AG04450 (cell line): ENCODE measurements at regions not wholly inside any gene's neighbourhood (a gene's known extent, or its start where the extent isn't known, plus 50 kb on each side); places are given as distances from the start of the nearest gene placed in this dataset.

Experiments
- CTCF ChIA-PET: fragments of 300-600, 350-600 bp; formaldehyde crosslinking; extraction: SDS; loops from one replicate; lab custom pipeline; 2022; ENCODE audit warnings: antibody characterized with exemption, inconsistent platforms; lab: Charles Lee
- POLR2A ChIA-PET: fragments of 350-600 bp; formaldehyde crosslinking; extraction: SDS; loops from one replicate; lab custom pipeline; 2021; ENCODE audit warnings: antibody characterized with exemption, inconsistent platforms; lab: Yijun Ruan, JAX
- DNase-seq: peaks from one replicate; pipeline ENCODE4 v3.0.0-alpha.2; 2011; ENCODE audit warnings: low read depth, low spot score
- H3K27ac ChIP-seq: one replicate; pipeline ENCODE4 v1.5.1; 2012; ENCODE audit warnings: low read depth, low read length, control low read depth
- H3K27me3 ChIP-seq: one replicate; pipeline ENCODE4 v1.6.0; 2012; ENCODE audit warnings: low read length; ENCODE audit not compliant: control insufficient read depth, insufficient read depth
- H3K4me3 ChIP-seq: 2 replicates; pipeline ENCODE4 v1.5.1; 2011; ENCODE audit warnings: mild to moderate bottlenecking, low read depth, low read length, control low read depth
- H3K9me3 ChIP-seq: 2 replicates; pipeline ENCODE4 v1.5.1; 2012; ENCODE audit warnings: low read length; ENCODE audit not compliant: control insufficient read depth, insufficient read depth
- TF ChIP-seq, protein P1 (sequence below): IDR thresholded peaks from 2 replicates; pipeline ENCODE4 v1.5.1; 2011; ENCODE audit warnings: low read depth, low read length, control low read depth, inconsistent platforms

DNA sequence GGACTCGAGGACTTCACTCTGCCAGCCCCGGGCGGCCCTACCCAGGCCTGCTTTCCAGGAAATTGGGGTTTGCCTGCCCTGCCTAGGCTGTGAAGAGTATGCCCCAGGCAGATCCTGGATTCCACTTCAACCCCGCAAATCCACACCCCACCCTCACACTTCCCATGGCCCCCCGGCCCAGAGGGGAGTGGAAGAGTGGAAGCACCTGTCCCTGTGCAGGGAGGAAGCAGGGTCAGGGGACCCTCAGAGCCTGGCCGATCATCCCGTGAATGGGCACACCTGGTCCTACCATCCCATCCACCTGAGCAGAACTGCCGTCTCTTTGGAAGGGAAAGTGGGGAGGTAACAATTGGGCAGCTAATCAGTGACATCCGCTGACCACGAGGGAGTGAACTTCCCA, 245.2 kb downstream of the EIPR1 start:
- Histone ChIP-seq H3K27ac (no peak overlapping the region), H3K27me3 (peaks cover 2% of the 10 kb centered on the region), H3K9me3 (peaks cover 17% of the 10 kb centered on the region; the same call in 1 of the 2 replicates), H3K4me3 (no peak overlapping the region)
- ChIA-PET CTCF (no interaction called here), POLR2A (no interaction called here)
- DNase-seq, result no peak
- TF ChIP-seq, protein P1, sequence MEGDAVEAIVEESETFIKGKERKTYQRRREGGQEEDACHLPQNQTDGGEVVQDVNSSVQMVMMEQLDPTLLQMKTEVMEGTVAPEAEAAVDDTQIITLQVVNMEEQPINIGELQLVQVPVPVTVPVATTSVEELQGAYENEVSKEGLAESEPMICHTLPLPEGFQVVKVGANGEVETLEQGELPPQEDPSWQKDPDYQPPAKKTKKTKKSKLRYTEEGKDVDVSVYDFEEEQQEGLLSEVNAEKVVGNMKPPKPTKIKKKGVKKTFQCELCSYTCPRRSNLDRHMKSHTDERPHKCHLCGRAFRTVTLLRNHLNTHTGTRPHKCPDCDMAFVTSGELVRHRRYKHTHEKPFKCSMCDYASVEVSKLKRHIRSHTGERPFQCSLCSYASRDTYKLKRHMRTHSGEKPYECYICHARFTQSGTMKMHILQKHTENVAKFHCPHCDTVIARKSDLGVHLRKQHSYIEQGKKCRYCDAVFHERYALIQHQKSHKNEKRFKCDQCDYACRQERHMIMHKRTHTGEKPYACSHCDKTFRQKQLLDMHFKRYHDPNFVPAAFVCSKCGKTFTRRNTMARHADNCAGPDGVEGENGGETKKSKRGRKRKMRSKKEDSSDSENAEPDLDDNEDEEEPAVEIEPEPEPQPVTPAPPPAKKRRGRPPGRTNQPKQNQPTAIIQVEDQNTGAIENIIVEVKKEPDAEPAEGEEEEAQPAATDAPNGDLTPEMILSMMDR, result no peak

DNA sequence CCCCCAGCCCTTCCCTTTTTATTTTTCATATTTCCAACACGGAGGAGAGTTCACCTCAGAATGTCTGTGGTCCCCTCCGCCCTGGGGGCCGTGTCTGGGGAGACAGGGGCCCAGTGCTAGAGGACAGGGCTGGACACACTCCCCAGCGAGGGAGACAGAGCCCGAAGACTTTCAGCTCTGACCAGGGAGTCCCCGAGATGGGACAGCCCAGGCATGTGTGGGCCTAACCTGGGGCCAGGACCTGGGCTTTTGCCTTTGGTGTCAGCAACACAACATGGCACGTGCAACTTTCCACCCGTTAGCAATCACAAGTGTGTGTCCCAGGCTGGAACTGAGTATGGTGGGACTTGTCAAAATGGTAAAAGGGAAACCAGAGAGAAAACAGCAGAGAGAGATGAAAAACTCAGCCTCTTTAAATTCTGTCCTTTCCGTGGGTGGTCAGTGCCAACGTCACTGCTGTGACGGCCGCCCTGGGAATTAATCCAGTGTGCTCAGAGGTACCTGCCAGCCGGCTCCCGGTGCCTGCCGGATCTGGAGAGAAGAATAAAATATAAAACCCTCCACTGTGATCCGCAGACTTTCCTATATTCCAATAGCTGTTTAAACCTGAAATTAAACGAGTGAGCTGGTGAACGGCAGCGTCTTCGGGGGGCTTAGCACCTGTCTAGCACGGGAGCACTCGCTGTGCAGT, 245.8 kb downstream of the EIPR1 start:
- TF ChIP-seq, protein P1, result no peak
- Histone ChIP-seq H3K9me3 (peaks cover 16% of the 10 kb centered on the region; the same call in 1 of the 2 replicates), H3K27ac (no peak overlapping the region), H3K27me3 (peaks cover 2% of the 10 kb centered on the region), H3K4me3 (no peak overlapping the region)
- ChIA-PET POLR2A (no interaction called here), CTCF (no interaction called here)
- no peak for DNase-seq

DNA sequence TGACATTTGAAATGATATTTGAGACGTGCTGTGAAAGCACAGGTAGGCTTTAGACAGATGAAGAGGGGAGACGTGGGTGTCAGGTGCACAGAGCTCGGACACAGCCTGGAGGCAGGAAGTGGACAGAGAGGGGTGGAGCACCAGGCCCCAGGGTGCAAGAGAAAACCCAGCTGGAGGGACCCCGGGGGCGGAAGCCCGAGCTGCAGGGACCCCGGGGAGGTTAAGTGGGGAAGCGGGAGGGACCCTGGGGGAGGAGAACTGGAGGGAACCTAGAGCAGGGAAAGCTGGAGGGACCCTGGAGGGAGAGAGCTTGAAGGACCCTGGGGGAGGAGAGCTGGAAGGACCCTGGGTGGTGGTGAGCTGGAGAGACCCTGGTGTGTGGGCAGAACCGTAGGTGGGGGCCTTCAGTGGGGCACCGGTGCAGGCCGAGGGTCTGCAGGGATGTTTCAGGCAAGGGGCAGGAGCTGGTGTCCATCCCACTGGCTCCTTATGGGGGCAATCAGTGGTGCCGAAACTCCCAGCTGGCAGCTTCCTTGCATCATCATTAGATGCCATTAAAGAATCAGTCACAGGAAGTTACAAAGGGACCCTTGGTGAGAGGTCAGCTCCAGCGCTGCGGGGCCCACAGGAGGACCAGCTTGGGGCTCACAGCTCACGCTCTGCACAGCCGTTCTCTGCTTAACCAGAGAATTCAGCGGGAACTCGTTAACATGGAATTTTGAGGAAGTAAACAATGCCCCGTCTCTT, 246.6 kb downstream of the EIPR1 start:
- ChIA-PET CTCF (interaction anchor here (0.6 kb wide), 1 partner anchor 89 kb away, joined by 3 read pairs; no protein-coding TSS in a partner anchor), POLR2A (no interaction called here)
- Histone ChIP-seq H3K4me3 (no peak overlapping the region), H3K27ac (no peak overlapping the region), H3K9me3 (peaks cover 11% of the 10 kb centered on the region; the same call in 1 of the 2 replicates), H3K27me3 (peaks cover 2% of the 10 kb centered on the region)
- TF ChIP-seq, protein P1, result no peak
- DNase-seq, result no peak

DNA sequence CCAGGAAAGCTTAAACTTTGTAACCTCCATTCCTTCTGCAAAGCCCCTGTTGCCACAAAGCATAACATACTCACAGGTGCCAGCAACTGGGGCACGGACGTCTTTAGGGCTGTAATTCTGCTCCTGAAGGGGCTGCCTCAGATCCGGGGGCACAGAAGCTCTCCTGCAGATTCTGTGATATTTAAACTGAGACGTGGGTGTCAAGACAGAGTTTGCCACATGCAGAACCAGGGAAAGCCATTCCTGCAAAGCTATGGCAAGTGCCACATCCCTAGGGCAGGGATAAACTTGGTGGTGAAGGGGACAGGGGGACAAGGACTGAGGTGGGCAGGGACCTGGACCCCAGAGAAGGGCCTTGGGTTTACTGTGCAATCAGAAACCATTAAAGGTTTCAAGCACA, 247.2 kb downstream of the EIPR1 start:
- H3K27ac ChIP-seq, result no peak overlapping the region
- no peak for DNase-seq
- ChIA-PET CTCF (no interaction called here), POLR2A (no interaction called here)
- TF ChIP-seq, protein P1, result no peak
- no peak overlapping the region for H3K4me3 ChIP-seq
- H3K27me3 ChIP-seq, result peaks cover 2% of the 10 kb centered on the region
- H3K9me3 ChIP-seq, result peaks cover 11% of the 10 kb centered on the region; the same call in 1 of the 2 replicates

DNA sequence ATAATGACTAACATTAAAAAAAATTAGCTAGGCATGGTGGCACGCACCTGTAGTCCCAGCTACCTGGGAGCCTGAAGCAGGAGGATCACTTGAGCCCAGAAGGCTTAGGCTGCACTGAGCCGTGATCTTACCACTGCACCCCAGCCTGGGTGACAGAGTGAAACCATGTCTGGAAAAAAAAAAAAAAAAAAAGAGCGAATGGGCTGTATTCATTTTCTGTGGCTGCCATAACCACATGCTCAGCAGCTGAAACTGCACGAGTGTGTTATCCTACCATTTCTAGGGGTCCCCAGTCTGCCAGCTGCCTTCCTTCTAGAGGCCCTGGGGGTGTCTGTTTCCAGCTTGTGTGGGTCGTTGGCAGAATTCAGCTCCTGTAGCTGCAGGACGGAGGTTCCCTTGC, 247.8 kb downstream of the EIPR1 start:
- TF ChIP-seq, protein P1, result no peak
- ChIA-PET POLR2A (no interaction called here), CTCF (no interaction called here)
- Histone ChIP-seq H3K27me3 (peaks cover 3% of the 10 kb centered on the region), H3K4me3 (no peak overlapping the region), H3K27ac (no peak overlapping the region), H3K9me3 (peaks cover 11% of the 10 kb centered on the region; the same call in 1 of the 2 replicates)
- DNase-seq, result no peak
